Inflammatory macrophage (primary cell): ENCODE measurements at regions not wholly inside any gene's neighbourhood (a gene's known extent, or its start where the extent isn't known, plus 50 kb on each side); places are given as distances from the start of the nearest gene placed in this dataset.

Experiments
- DNase-seq, 2 donors: peaks; one replicate each; pipeline ENCODE4 v3.0.0-alpha.2; 2020 to 2022

- peak in 1 of 2 donors; percentile 17 for DNase-seq
Observed at GRCh38 chr6:95364016-95364604, 213.2 kb upstream of the MANEA start.

- no peak for DNase-seq
Observed at GRCh38 chr6:95365454-95365853, 211.9 kb upstream of the MANEA start.

- DNase-seq = no peak
Observed at GRCh38 chr6:95366414-95366813, 210.9 kb upstream of the MANEA start.

DNA sequence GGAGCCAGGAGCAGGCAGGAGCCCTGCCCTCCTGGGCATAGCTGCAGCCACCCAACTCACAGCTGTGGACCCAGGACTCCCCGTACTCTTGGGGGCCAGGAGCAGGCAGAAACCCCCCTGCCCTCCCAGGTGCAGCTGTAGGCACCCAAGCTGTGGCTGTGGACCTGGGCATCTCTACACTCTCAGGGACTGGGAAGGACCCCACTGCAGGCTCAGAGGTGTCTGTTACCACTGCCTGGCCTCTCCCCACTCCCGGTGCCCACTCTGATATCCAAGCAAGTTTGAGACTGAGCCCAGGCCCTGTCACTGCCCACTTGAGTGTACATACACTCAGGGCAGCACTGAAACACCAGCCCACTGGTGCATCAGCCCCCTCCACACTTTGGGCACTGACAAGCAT is 193.5 kb upstream of the MANEA start:
- no peak for DNase-seq

DNA sequence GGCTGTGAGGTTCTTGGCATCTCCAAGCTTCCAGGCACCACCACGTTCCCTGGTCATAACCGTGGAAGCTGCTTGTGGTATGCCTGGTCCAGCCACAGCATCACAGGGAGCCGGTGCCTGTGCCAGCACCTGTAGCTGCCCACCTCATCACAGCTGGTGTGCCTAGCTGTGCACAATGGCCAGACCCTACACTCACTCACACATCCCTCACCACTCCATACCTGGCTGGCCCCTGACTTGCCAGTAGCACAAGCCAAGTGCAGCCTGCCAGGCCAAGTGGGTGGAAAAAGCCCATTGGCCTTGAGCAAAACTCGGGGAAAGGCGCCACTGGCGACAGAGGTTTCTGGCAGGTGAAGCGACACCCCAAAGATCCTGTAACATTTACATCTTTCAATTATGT is 192.3 kb upstream of the MANEA start:
- no peak for DNase-seq

DNA sequence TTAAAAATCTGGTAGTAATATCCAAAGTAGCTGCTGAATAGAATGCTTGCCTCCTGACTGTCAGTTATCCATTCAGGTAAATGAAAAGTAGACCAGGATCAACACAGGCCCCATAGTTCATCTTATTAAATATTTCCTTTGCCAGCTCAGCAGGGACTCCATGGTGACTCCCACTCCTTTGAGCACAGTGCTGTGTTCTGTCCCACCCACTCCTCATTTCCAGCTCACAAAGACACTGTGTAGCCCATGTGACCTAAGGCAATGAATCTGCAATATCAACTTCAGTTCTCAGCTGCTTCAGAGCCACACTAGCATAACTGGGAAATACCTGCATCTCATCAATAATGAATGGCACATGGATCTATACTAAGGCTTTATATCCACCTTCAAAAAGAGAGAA is 189.5 kb upstream of the MANEA start:
- no peak for DNase-seq

DNA sequence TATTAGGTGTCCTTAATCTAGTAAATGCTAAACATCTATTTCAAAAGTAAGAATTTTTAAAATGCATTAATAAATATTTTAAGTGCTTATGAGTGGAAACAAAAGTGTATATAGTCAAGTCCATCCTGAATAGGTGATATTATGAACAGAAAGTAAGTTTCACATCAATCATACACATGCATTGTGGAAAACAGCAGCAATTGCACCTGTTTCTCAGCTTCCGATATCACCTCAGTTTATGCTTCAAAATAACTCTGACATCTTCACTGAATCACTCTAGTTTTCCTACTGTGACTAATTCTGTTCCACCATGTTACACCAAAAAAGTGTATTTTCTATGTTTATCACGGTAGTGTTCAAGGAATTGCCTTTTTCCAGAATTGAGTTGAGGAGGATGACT is 172.6 kb upstream of the MANEA start:
- DNase-seq = no peak

- DNase-seq = no peak
Observed at GRCh38 chr6:95408111-95408510, 169.2 kb upstream of the MANEA start.

DNA sequence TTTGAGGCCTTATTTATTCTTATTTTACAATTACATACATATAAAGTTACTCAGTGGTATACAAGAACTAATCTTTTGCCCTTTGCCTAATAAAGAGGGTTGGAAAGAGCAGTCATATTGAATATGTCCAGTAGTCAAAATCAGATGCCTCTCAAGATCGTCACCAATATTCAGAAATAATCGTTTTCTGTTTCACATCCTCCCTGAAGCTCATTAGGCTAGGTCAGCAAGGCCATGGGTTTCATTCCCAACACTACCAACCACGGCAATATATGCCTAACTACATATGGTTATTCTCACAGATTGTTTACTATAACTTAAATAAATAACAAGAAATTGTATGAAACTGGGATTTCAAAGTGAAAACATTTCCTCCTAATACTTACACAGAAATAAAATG is 167.2 kb upstream of the MANEA start:
- DNase-seq = no peak

DNA sequence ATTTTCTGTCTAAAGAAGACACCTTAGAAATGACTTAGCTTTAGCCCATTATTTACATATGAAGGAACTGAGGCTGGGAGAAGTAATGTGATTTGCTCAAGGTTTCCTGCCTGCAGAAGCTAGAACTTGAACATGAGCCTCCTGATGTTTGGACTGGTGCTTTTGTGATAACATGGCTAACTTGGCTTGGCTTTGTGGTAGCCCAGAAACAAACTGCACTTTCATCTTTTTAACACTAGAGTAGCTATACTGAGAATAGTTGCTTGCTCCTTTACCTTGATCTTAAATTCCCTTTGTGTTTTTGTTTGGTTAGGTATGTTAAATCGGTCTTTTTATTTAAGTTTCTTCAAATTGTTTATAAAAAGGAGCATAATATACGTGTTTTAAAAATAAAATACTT is 163.5 kb upstream of the MANEA start:
- no peak for DNase-seq

GRCh38 chr6:95417856-95418255 is 159.5 kb upstream of the MANEA start:
- no peak for DNase-seq

GRCh38 chr6:95420792-95421191 is 156.5 kb upstream of the MANEA start:
- no peak for DNase-seq

GRCh38 chr6:95423331-95423730 is 154.0 kb upstream of the MANEA start:
- DNase-seq = no peak

DNA sequence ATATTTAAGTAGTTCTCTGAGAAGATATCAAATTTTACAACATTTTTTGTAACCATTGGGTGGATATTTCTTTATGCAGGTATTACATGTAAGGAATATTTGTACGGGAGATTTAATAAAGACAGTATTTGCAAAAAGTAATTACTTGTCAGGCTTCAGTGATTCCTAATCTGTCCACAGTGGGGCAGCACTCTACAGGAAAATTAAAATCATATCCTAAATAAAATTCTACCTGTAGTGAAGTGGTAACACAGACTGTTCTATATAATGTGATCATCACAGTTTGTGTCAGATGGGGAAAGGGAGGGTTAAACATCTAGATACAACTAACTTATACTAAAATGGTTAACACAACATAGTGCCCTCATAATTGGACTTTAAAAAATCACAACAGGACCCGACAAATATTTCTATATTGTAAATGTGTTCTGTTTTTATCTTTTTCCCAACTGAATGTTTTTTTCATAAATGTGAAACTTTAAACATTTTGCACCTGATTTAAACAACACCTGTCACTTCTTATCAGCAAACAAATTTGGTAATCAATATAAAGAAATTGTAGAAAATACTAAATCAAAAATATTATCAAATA is 145.6 kb upstream of the MANEA start:
- peak; percentile 37 for DNase-seq

DNA sequence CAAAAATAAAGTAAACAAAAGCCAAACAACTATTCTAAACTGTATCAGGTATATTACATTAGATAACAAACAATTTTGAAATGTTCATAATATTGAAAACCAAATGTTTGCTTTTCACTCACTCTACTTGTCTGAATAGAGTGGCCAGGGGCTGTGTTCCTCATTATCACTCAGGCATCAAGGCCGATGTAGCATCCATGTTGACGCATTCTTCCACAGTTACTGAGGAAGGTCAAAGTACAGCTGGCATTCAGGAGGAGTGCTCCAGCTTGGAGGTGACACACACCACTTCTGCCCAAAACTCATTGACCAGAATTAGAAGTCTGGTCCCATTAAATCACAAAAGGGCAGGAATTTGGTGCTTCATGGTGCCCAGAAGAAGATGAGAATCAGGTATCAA is 137.6 kb upstream of the MANEA start:
- DNase-seq = no peak

- no peak for DNase-seq
Observed at GRCh38 chr6:95448208-95448607, 129.1 kb upstream of the MANEA start.

DNA sequence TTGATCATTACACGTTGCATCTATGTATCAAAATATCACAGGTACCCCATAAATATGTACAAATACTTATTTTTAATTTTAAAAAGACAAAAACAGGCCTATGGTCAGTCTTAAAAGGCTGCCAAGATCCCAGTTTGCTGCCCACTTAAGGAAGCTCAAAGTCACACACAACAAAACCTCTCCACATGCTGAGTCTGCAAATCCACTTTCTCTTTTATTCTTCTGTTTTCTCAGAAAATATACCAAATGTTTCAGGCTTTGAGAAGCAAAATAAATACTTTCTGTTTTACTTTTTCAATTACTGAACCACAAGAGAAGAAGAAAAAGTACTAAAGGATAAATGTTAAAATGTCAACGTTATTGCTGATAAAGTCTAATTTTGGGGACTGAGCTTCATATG is 107.8 kb upstream of the MANEA start:
- DNase-seq = no peak

DNA sequence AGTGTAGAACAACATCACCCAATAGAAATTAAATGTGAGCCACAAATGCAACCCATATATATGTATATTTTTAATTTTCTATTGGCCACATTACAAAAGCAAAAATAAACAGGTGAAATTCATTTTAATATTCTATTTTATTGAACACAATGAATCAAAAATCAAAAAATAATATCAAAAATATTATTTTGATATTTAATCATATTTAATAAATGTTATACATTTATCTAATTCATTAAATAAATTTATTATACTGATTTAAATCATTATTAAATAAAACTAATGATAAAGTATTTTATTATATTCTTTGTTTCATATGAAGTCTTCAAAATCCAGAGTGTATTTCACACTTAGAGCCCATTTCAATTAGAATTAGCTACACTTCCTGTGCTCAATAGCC is 98.4 kb upstream of the MANEA start:
- DNase-seq = no peak

- no peak for DNase-seq
Observed at GRCh38 chr6:95487817-95488216, 89.5 kb upstream of the MANEA start.

GRCh38 chr6:95489185-95489863 is 88.0 kb upstream of the MANEA start:
- no peak for DNase-seq

DNA sequence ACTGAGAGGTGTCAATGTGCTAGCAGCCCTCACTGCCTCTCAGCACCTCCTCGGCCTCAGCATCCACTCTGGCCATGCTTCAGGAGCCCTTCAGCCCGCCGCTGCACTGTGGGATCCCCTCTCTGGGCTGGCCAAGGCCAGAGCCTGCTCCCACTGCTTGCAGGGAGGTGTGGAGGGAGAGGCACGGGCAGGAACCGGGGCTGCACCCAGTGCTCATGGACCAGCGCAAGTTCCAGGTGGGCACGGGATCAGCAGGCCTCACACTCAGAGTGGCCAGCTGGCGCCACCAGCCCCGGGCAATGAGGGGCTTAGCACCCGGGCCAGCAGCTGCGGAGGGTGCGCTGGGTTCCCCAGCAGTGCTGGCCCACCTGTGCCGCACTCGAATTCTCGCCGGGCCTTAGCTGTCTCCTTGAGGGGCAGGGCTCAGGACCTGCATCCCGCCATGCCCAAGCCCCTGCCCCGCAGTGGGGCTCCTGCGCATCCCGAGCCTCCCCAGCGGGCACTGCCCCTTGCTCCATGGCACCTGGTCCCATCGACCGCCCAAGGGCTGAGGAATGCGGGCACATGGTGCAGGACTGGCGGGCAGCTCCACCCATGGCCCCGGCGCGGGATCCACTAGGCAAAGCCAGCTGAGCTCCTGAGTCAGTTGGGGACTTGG is 80.4 kb upstream of the MANEA start:
- DNase-seq = no peak

DNA sequence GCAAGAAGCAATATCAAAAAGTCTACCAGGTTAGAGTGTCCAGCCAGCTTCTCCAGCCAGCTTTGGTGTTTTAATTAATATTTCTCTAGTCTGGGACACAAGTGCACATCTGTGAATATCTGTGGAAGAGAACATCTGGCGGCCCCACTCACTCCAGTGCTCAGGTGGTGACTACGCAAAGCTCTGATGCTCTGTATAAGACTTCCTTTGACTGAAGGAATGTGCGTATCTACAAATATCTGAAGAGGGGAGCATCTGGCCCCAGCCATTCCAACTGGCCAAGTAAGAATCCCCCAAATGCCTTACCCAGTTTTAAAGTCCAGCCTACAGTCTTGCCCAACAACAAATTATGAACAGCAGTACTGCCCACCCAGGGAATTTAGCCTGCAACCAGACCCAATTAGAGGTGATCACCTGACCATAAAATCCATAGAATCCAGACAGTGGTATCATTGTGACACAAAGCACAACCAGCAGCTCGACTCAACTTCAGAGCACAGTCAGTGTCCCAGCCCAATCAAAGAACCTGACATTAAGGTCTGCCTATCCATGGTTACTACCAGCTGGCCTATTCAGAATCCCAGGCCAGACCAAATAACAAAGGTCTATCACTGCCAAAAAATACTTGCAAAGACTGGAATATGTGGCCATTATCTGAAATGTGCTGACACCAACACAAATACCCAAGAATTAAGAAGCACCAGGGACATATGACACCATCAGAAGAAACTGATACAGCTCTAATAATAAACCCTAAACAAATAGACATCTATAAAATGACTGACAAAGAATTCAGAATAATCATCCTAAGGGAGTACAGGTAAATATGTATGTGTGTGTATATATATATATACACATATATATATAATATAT is 76.1 kb upstream of the MANEA start:
- no peak for DNase-seq

GRCh38 chr6:95503568-95503967 is 73.8 kb upstream of the MANEA start:
- no peak for DNase-seq
